ENCODE measurements at regions not wholly inside any gene's neighbourhood (a gene's known extent, or its start where the extent isn't known, plus 50 kb on each side); places are given as distances from the start of the nearest gene placed in this dataset.

DNA sequence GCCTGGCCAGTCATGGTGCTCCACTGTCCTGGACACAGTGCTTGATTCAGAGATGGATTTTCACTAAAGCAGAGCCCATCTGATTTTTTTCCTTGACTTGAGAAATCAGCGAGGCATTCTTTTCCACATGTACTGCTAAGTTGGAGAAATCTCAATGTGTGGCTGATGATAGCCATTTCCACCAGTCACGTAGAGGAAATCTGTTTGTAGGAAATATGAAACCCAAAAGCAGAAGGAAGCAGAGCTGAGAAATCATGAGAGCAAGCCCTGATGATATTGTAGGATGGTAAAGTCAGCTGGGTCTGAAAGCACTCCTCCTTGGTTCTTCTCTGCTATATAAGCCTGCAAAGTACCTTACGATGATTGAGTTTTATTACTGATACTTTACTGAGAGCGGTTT, 1233.4 kb downstream of the ROBO2 start:
- TF ChIP-seq, protein P1, sequence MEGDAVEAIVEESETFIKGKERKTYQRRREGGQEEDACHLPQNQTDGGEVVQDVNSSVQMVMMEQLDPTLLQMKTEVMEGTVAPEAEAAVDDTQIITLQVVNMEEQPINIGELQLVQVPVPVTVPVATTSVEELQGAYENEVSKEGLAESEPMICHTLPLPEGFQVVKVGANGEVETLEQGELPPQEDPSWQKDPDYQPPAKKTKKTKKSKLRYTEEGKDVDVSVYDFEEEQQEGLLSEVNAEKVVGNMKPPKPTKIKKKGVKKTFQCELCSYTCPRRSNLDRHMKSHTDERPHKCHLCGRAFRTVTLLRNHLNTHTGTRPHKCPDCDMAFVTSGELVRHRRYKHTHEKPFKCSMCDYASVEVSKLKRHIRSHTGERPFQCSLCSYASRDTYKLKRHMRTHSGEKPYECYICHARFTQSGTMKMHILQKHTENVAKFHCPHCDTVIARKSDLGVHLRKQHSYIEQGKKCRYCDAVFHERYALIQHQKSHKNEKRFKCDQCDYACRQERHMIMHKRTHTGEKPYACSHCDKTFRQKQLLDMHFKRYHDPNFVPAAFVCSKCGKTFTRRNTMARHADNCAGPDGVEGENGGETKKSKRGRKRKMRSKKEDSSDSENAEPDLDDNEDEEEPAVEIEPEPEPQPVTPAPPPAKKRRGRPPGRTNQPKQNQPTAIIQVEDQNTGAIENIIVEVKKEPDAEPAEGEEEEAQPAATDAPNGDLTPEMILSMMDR (conservative IDR thresholded peaks at IDR 0.05; ENCODE audit: low read length): no peak
- TF ChIP-seq EZH2phosphoT487 (IDR thresholded peaks at IDR 0.05; ENCODE audit: borderline replicate concordance, low read depth, low read length): no peak
